Right cardiac atrium (tissue), 5 donors: ENCODE measurements at regions not wholly inside any gene's neighbourhood (a gene's known extent, or its start where the extent isn't known, plus 50 kb on each side); places are given as distances from the start of the nearest gene placed in this dataset.

Source experiments
- ATAC-seq, 2 donors: fragments of 200-7000 bp; cut with Tn5 transposase; one replicate each; pipeline versions ENCODE4 v1.8.0 to v1.9.1; 2020; ENCODE audit warnings: moderate library complexity in 2 of 2, mild to moderate bottlenecking in 1 of 2
- DNase-seq, 3 donors: peaks; one replicate each; pipeline ENCODE4 v3.0.0-alpha.2; 2020
- H3K27ac ChIP-seq: one replicate; pipeline ENCODE4 v1.5.1; 2013; ENCODE audit warnings: mild to moderate bottlenecking, low read length, control low read depth, moderate library complexity
- H3K27me3 ChIP-seq: one replicate; pipeline ENCODE4 v1.6.1; 2013; ENCODE audit not compliant: control insufficient read depth, insufficient read depth
- H3K4me1 ChIP-seq: one replicate; pipeline ENCODE4 v1.6.1; 2013; ENCODE audit warnings: low read length; ENCODE audit not compliant: control insufficient read depth, insufficient read depth
- H3K4me3 ChIP-seq: one replicate; pipeline ENCODE4 v1.5.1; 2013; ENCODE audit warnings: low read length, control low read depth
- H3K9me3 ChIP-seq: one replicate; pipeline ENCODE4 v1.6.1; 2013; ENCODE audit warnings: low read length; ENCODE audit not compliant: control insufficient read depth
- WGBS: extraction: QIAGEN DNeasy Blood & Tissue Kit; methylation state at CpG from one replicate; pipeline ENCODE4 v1.1.7; 2013; 5-methylcytosine and 5-hydroxymethylcytosine counted together
- intact Hi-C, 4 donors: fragments of 100-400 bp; cut with DNase I; formaldehyde crosslinking; loops; one replicate each; pipeline versions ENCODE4 v1.11.0 to v1.14.0; 2022 to 2023
- donor health status: healthy with polysubstance abuse.
- donor health status: DM: no; HTN: yes; CAD: no.
- donor health status: DM: no; HTN: no; CAD: no.
- donor health status: DM: no; HTN: yes; CAD: no; lungs with severe emphysema.
- donor health status: DM: yes; HTN: yes; CAD: no.

- no peaks in the 10 kb centered on the region for H3K9me3 ChIP-seq
- WGBS: 93% methylated on average over 5 of the region's 5 CpGs
- H3K27ac ChIP-seq: no peak overlapping the region
- H3K27me3 ChIP-seq: no peaks in the 10 kb centered on the region
- no peaks in the 10 kb centered on the region for H3K4me1 ChIP-seq
- no peak overlapping the region for H3K4me3 ChIP-seq
- DNase-seq (no peak), ATAC-seq (no peak)
- intact Hi-C loops: no loop called here
Observed at GRCh38 chr13:30151388-30151787, 156.0 kb downstream of the KATNAL1 start.

- no peak overlapping the region for H3K4me3 ChIP-seq
- no peaks in the 10 kb centered on the region for H3K9me3 ChIP-seq
- intact Hi-C loops: no loop called here
- no peaks in the 10 kb centered on the region for H3K4me1 ChIP-seq
- ATAC-seq: no peak
- DNase-seq: no peak
- H3K27ac ChIP-seq: no peak overlapping the region
- WGBS: 95% methylated on average over 2 of the region's 2 CpGs
- H3K27me3 ChIP-seq: no peaks in the 10 kb centered on the region
Observed at GRCh38 chr13:30149248-30149647, 158.1 kb downstream of the KATNAL1 start.

- no peaks in the 10 kb centered on the region for H3K9me3 ChIP-seq
- intact Hi-C loops: no loop called here
- WGBS: 67% methylated on average over 8 of the region's 8 CpGs
- ATAC-seq: peak; percentile 12 to 37
- H3K27ac ChIP-seq: no peak overlapping the region
- no peak overlapping the region for H3K4me3 ChIP-seq
- H3K4me1 ChIP-seq: no peaks in the 10 kb centered on the region
- no peak for DNase-seq
- no peaks in the 10 kb centered on the region for H3K27me3 ChIP-seq
Observed at GRCh38 chr13:30148786-30149185, 158.6 kb downstream of the KATNAL1 start.

GRCh38 chr13:30148171-30148754 is 159.1 kb downstream of the KATNAL1 start:
- Histone ChIP-seq H3K27ac (no peak overlapping the region), H3K4me3 (no peak overlapping the region), H3K9me3 (no peaks in the 10 kb centered on the region), H3K4me1 (no peaks in the 10 kb centered on the region), H3K27me3 (no peaks in the 10 kb centered on the region)
- peak in 2 of 3 donors; percentile 52 to 63 for DNase-seq
- 46% methylated on average over 9 of the region's 9 CpGs for WGBS
- peak; percentile 50 to 66 for ATAC-seq
- intact Hi-C loops: no loop called here

GRCh38 chr13:30147421-30147820 is 159.9 kb downstream of the KATNAL1 start:
- ATAC-seq: no peak
- 93% methylated on average over 2 of the region's 2 CpGs for WGBS

GRCh38 chr13:30147015-30147414 is 160.3 kb downstream of the KATNAL1 start:
- ATAC-seq (no peak), DNase-seq (no peak)
- Histone ChIP-seq H3K4me1 (no peaks in the 10 kb centered on the region), H3K27me3 (no peaks in the 10 kb centered on the region), H3K9me3 (no peaks in the 10 kb centered on the region), H3K27ac (no peak overlapping the region), H3K4me3 (no peak overlapping the region)
- WGBS: 74% methylated on average over 4 of the region's 4 CpGs
- intact Hi-C loops: no loop called here

More at GRCh38 chr13:30147421-30147820, 159.9 kb downstream of the KATNAL1 start:
- H3K27ac ChIP-seq: no peak overlapping the region
- H3K9me3 ChIP-seq: no peaks in the 10 kb centered on the region
- no peaks in the 10 kb centered on the region for H3K4me1 ChIP-seq
- no peaks in the 10 kb centered on the region for H3K27me3 ChIP-seq
- no peak overlapping the region for H3K4me3 ChIP-seq
- intact Hi-C loops: no loop called here
- no peak for DNase-seq

- WGBS: 83% methylated on average over 13 of the region's 13 CpGs
- DNase-seq (no peak), ATAC-seq (no peak)
- Histone ChIP-seq H3K9me3 (no peaks in the 10 kb centered on the region), H3K27ac (no peak overlapping the region), H3K27me3 (no peaks in the 10 kb centered on the region), H3K4me3 (no peak overlapping the region), H3K4me1 (no peaks in the 10 kb centered on the region)
- intact Hi-C loops: no loop called here
Observed at GRCh38 chr13:30145709-30146367, 161.5 kb downstream of the KATNAL1 start.

GRCh38 chr13:30143666-30144400 is 163.5 kb downstream of the KATNAL1 start:
- DNase-seq: no peak
- ATAC-seq: no peak
- 97% methylated on average over 5 of the region's 5 CpGs for WGBS

GRCh38 chr13:30142486-30143211 is 164.7 kb downstream of the KATNAL1 start:
- ATAC-seq: peak; percentile 62 to 64
- Histone ChIP-seq H3K4me3 (no peak overlapping the region), H3K4me1 (no peaks in the 10 kb centered on the region), H3K27me3 (no peaks in the 10 kb centered on the region), H3K27ac (no peak overlapping the region), H3K9me3 (no peaks in the 10 kb centered on the region)
- intact Hi-C loops: no loop called here
- 32% methylated on average over 13 of the region's 13 CpGs for WGBS
- peak in 2 of 3 donors; percentile 53 to 62 for DNase-seq

More at GRCh38 chr13:30143666-30144400, 163.5 kb downstream of the KATNAL1 start:
- H3K9me3 ChIP-seq: no peaks in the 10 kb centered on the region
- no peaks in the 10 kb centered on the region for H3K27me3 ChIP-seq
- H3K4me3 ChIP-seq: no peak overlapping the region
- no peaks in the 10 kb centered on the region for H3K4me1 ChIP-seq
- intact Hi-C loops: no loop called here
- H3K27ac ChIP-seq: no peak overlapping the region

GRCh38 chr13:30141775-30142485 is 165.4 kb downstream of the KATNAL1 start:
- no peaks in the 10 kb centered on the region for H3K9me3 ChIP-seq
- intact Hi-C loops: no loop called here
- 78% methylated on average over 6 of the region's 6 CpGs for WGBS
- DNase-seq (no peak), ATAC-seq (no peak)
- H3K27ac ChIP-seq: no peak overlapping the region
- H3K27me3 ChIP-seq: no peaks in the 10 kb centered on the region
- H3K4me1 ChIP-seq: no peaks in the 10 kb centered on the region
- H3K4me3 ChIP-seq: no peak overlapping the region
